ENCODE measurements at regions not wholly inside any gene's neighbourhood (a gene's known extent, or its start where the extent isn't known, plus 50 kb on each side); places are given as distances from the start of the nearest gene placed in this dataset.
"Not testable (repeated sequence)": the region's sequence is repeated elsewhere in the genome, so short reads cannot be mapped to it uniquely, and the experiment has no call there.

DNA sequence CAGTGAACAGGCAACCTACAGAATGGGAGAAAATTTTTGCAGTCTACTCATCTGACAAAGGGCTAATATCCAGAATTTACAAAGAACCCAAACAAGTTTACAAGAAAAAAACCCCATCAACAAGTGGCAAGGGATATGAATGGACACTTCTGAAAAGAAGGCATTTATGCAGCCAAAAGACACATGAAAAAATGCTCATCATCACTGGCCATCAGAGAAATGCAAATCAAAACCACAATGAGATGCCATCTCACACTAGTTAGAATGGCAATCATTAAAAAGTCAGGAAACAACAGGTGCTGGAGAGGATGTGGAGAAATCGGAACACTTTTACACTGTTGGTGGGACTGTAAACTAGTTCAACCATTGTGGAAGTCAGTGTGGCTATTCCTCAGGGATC, 80.3 kb downstream of the ZNF474 start:
- H3K9ac ChIP-seq (ENCODE audit: low read depth in 2 of 2, low read length in 2 of 2); H3K9me3 ChIP-seq; H3K27me3 ChIP-seq; DNase-seq; H3K27ac ChIP-seq; H3K4me1 ChIP-seq; intact Hi-C loops (cut with DNase I); H3K36me3 ChIP-seq; H3K4me3 ChIP-seq: not testable (repeated sequence)

DNA sequence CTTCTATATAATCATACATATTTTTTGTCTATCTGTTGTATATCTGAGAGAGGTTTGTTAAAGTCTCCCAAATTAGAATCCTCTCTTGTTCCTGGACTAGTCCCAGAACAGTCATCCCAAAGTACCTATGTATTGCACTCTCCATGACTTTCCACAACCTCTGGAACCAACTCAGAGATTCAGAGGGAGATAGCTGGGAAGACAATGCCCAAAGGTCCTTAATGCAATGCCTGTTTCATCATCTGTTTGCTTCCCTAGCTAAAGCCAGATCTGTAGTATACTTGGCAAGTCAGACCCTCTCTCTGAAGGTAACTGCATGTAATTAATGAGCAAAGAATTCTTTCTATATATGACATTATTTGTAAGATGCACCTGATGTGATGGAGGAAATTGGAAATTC, 89.4 kb downstream of the ZNF474 start:
- no peak overlapping the region for H3K27ac ChIP-seq
- no peak for DNase-seq
- no peaks in the 10 kb centered on the region for H3K36me3 ChIP-seq
- TF ChIP-seq, protein P1, sequence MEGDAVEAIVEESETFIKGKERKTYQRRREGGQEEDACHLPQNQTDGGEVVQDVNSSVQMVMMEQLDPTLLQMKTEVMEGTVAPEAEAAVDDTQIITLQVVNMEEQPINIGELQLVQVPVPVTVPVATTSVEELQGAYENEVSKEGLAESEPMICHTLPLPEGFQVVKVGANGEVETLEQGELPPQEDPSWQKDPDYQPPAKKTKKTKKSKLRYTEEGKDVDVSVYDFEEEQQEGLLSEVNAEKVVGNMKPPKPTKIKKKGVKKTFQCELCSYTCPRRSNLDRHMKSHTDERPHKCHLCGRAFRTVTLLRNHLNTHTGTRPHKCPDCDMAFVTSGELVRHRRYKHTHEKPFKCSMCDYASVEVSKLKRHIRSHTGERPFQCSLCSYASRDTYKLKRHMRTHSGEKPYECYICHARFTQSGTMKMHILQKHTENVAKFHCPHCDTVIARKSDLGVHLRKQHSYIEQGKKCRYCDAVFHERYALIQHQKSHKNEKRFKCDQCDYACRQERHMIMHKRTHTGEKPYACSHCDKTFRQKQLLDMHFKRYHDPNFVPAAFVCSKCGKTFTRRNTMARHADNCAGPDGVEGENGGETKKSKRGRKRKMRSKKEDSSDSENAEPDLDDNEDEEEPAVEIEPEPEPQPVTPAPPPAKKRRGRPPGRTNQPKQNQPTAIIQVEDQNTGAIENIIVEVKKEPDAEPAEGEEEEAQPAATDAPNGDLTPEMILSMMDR (IDR thresholded peaks at IDR 0.05) = no peak
- no peaks in the 10 kb centered on the region for H3K9me3 ChIP-seq
- H3K4me1 ChIP-seq = no peaks in the 10 kb centered on the region
- intact Hi-C loops (cut with DNase I) = no loop called here
- H3K27me3 ChIP-seq = no peaks in the 10 kb centered on the region
- no peak overlapping the region for H3K4me3 ChIP-seq
- no peak overlapping the region for H3K9ac ChIP-seq (ENCODE audit: low read depth in 2 of 2, low read length in 2 of 2)

DNA sequence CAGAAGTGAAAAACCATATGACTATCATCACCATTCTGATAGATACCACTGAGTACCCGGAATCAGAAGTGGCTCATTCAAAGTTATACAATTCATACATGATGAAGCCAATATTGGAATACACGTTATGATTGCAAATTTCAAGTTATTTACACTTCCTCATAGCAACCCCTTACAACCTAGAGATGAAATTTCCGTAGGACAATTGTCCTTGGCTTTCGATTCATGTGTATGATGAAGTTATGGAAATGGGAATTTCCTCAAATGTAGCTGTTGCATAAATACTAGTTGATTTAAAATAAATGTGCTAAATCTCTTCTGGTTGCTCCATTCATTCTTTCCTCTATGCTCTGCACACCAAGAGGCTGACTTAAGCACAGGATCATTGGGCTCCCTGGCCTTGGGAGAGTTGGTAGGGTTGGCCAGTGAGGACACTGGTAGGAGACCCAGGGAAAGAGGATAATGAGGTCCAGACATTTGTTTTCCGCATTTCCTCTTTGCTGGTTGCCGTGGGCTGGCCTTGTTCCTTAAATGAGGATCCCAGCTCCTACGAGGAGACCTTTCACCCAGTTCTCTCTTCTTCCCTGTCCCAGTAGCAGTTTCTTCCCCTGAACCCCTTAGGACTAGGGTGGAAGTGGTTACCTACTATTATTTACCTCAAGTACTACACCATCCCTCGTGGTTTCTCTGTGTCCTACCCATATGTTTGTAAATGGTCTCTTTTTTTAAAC, 90.3 kb downstream of the ZNF474 start:
- Histone ChIP-seq H3K27ac (no peak overlapping the region), H3K27me3 (no peaks in the 10 kb centered on the region), H3K4me1 (no peaks in the 10 kb centered on the region), H3K4me3 (no peak overlapping the region), H3K9me3 (no peaks in the 10 kb centered on the region), H3K36me3 (no peaks in the 10 kb centered on the region), H3K9ac (ENCODE audit: low read depth in 2 of 2, low read length in 2 of 2) (no peak overlapping the region)
- no peak for DNase-seq
- TF ChIP-seq, protein P1 (IDR thresholded peaks at IDR 0.05) = no peak
- intact Hi-C loops (cut with DNase I) = no loop called here

DNA sequence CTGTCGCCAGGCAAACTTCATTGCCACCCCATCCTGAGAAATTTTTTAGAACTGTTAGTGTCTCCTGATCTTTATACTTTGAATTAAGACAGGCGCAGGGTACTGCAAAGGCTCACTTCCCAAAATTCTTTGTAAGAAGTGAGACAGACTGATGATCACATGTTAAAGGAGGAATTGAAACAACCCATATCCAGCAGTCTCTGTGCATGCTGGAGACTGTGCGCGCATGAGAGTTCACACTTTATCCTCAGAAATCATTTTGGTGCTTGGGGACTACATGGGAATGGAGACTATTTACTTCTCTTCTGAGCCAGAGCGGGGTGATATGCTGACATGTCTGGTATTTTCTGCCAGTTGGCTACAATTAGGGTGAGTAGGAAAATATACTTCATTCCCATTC, 91.2 kb downstream of the ZNF474 start:
- H3K9ac ChIP-seq (ENCODE audit: low read depth in 2 of 2, low read length in 2 of 2) = no peak overlapping the region
- no peaks in the 10 kb centered on the region for H3K36me3 ChIP-seq
- no peak overlapping the region for H3K27ac ChIP-seq
- no peaks in the 10 kb centered on the region for H3K27me3 ChIP-seq
- intact Hi-C loops (cut with DNase I) = no loop called here
- H3K9me3 ChIP-seq = no peaks in the 10 kb centered on the region
- no peak overlapping the region for H3K4me3 ChIP-seq
- TF ChIP-seq, protein P1 (IDR thresholded peaks at IDR 0.05) = no peak
- DNase-seq = no peak
- H3K4me1 ChIP-seq = no peaks in the 10 kb centered on the region

DNA sequence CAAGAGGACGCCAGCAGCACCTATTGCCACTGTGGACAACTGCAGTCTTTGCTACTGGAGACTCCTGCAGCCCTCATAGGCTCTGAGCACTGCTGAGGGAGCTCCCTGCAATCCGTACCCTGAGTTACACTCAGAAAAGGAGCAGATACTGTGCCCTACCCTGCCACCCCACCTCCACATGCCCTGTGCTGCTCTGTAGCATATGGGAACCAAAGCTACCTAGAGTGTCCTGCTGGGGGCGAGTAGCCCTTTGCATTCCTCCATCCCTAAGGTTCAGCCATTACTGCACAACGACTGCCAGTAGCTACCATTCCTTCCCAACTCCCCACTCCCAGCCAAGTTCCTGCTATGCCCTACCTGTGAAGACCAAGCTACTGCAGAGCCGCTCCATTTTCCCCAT, 90.2 kb upstream of the SNCAIP start:
- Histone ChIP-seq H3K9ac (ENCODE audit: low read depth in 2 of 2, low read length in 2 of 2) (no peak overlapping the region), H3K4me3 (no peak overlapping the region), H3K36me3 (no peaks in the 10 kb centered on the region), H3K4me1 (no peaks in the 10 kb centered on the region), H3K27ac (no peak overlapping the region), H3K9me3 (no peaks in the 10 kb centered on the region), H3K27me3 (no peaks in the 10 kb centered on the region)
- no peak for DNase-seq
- TF ChIP-seq, protein P1 (IDR thresholded peaks at IDR 0.05) = no peak
- intact Hi-C loops (cut with DNase I) = no loop called here

DNA sequence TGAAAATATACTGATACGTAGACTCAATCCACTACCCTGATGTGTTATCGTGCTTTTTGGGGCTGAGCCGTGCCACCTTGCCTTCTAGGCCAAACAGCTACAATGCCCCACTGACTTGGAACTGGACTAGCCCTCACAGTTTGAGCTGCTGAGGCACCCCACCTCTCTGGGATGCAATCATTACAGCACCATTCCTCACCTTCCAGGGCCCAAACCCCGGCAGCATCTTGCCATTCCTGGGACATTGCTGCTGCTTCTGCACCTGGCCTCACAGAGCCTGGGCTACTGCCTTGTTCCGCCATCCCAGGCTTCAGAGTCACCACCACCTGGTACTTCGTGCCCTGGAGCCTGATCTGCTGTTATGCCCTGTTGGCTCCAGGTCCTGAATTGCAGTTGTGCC, 89.5 kb upstream of the SNCAIP start:
- Histone ChIP-seq H3K9ac (ENCODE audit: low read depth in 2 of 2, low read length in 2 of 2) (no peak overlapping the region), H3K27ac (no peak overlapping the region), H3K4me1 (no peaks in the 10 kb centered on the region), H3K4me3 (no peak overlapping the region), H3K36me3 (no peaks in the 10 kb centered on the region), H3K27me3 (no peaks in the 10 kb centered on the region), H3K9me3 (no peaks in the 10 kb centered on the region)
- intact Hi-C loops (cut with DNase I) = no loop called here
- TF ChIP-seq, protein P1 (IDR thresholded peaks at IDR 0.05) = no peak
- no peak for DNase-seq
